GM19468 (cell line): ENCODE measurements at regions not wholly inside any gene's neighbourhood (a gene's known extent, or its start where the extent isn't known, plus 50 kb on each side); places are given as distances from the start of the nearest gene placed in this dataset.
A peak's percentile ranks its signal among the peaks of the same experiment; 100 is the strongest.

Experiments used
- ATAC-seq: cut with Tn5 transposase; IDR thresholded peaks from one replicate; pipeline ENCODE4 v1.9.1; 2021; ENCODE audit warnings: mild to moderate bottlenecking, moderate library complexity, moderate number of reproducible peaks; ENCODE audit not compliant: unreplicated experiment; ENCODE audit errors: extremely low read depth

GRCh38 chr6:25035512-25036435, 100.0 kb upstream of the RIPOR2 start:
- no peak for ATAC-seq

- ATAC-seq: no peak
These were observed 100.7 kb upstream of the RIPOR2 start for GRCh38 chr6:25036461-25036860.

GRCh38 chr6:25038300-25038699, 102.5 kb upstream of the RIPOR2 start:
- no peak for ATAC-seq

- no peak for ATAC-seq
These were observed 103.2 kb upstream of the RIPOR2 start for GRCh38 chr6:25038999-25039398.

GRCh38 chr6:25041485-25042035, 105.8 kb upstream of the RIPOR2 start:
- ATAC-seq: no peak

GRCh38 chr6:25042036-25042521, 106.3 kb upstream of the RIPOR2 start:
- no peak for ATAC-seq

GRCh38 chr6:25042536-25042935, 106.8 kb upstream of the RIPOR2 start:
- ATAC-seq: no peak

GRCh38 chr6:25042984-25043725, 107.4 kb upstream of the RIPOR2 start:
- no peak for ATAC-seq

- no peak for ATAC-seq
These were observed 108.1 kb upstream of the RIPOR2 start for GRCh38 chr6:25043892-25044291.

- ATAC-seq: no peak
These were observed 111.2 kb upstream of the RIPOR2 start for GRCh38 chr6:25046942-25047341.

GRCh38 chr6:25050356-25050755, 114.6 kb upstream of the RIPOR2 start:
- ATAC-seq: no peak

- no peak for ATAC-seq
These were observed 115.3 kb upstream of the RIPOR2 start for GRCh38 chr6:25051083-25051482.

- ATAC-seq: no peak
These were observed 116.4 kb upstream of the RIPOR2 start for GRCh38 chr6:25052181-25052580.

GRCh38 chr6:25053875-25054371, 118.2 kb upstream of the RIPOR2 start:
- ATAC-seq: peak; percentile 54

GRCh38 chr6:25054469-25054868, 118.7 kb upstream of the RIPOR2 start:
- no peak for ATAC-seq

- peak; percentile 56 for ATAC-seq
These were observed 120.4 kb upstream of the RIPOR2 start for GRCh38 chr6:25056130-25056529.

- no peak for ATAC-seq
These were observed 121.5 kb upstream of the RIPOR2 start for GRCh38 chr6:25057111-25057905.

- no peak for ATAC-seq
These were observed 122.7 kb upstream of the RIPOR2 start for GRCh38 chr6:25058441-25058840.

GRCh38 chr6:25058941-25059340, 123.2 kb upstream of the RIPOR2 start:
- no peak for ATAC-seq

- ATAC-seq: no peak
These were observed 124.8 kb upstream of the RIPOR2 start for GRCh38 chr6:25060522-25060921.
